NCI-H2081 (cell line): ENCODE measurements at regions not wholly inside any gene's neighbourhood (a gene's known extent, or its start where the extent isn't known, plus 50 kb on each side); places are given as distances from the start of the nearest gene placed in this dataset.
A peak's percentile ranks its signal among the peaks of the same experiment; 100 is the strongest.

Experiments
- DNase-seq, 2 experiments: peaks; one replicate each; lab custom pipeline; 2025; lab: John Stamatoyannopoulos, UW

DNA sequence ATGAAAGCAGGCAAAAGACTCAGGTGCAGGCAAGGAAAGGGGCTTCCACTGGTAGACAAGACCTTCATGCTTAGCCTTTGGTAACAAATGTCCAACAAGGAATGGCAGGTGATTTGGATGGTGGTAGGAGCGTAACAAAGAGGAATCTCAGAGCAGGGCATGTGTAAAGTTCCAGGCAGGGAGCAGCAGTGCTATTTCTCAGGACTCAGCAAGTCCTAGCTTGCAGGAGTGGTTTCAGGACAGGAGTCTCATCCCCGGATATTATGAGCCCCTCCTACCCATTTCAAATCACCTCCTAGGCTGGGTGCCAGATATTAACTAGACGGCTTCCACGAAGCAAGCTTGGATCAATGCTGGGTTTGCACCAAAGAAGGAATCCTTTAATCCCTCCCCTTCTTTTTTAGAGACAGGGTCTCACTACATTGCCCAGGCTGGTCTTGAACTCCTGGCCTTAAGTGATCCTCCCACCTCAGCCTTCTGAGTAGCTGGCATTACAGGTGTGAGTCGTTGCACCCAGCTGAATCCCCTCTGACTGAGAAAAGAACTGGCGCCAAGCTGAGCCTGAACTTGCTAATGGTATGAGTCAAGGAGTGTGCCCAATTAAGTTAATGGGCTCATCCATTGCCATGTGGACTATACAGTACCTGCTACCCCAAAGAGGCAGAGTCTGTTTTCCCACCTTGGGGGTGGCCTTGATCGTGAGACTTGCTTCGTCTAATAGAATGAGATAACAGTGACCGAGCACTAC is 190.3 kb downstream of the ARL4C start:
- DNase-seq: no peak

DNA sequence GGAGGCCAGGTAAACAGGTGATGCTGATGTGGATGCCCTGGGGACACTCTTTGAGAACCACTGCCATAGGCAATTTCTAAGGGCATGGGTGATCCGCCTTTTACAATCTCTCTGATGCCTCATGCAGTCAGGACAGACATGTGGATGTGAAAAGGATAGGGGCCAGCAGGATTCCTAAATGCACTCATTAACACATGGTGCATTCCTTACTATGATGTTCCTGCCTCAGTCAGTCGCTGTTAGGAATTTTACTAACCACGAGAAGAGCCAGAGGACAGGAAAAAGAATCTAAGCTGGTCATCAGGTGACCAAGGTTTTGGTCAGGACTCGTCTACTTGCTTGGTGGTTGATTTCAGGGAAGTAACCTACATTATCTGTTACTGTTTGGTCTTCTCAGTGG is 191.0 kb downstream of the ARL4C start:
- DNase-seq: no peak

GRCh38 chr2:234304950-234305349 is 191.9 kb downstream of the ARL4C start:
- no peak for DNase-seq

GRCh38 chr2:234302664-234302991 is 194.3 kb downstream of the ARL4C start:
- no peak for DNase-seq

DNA sequence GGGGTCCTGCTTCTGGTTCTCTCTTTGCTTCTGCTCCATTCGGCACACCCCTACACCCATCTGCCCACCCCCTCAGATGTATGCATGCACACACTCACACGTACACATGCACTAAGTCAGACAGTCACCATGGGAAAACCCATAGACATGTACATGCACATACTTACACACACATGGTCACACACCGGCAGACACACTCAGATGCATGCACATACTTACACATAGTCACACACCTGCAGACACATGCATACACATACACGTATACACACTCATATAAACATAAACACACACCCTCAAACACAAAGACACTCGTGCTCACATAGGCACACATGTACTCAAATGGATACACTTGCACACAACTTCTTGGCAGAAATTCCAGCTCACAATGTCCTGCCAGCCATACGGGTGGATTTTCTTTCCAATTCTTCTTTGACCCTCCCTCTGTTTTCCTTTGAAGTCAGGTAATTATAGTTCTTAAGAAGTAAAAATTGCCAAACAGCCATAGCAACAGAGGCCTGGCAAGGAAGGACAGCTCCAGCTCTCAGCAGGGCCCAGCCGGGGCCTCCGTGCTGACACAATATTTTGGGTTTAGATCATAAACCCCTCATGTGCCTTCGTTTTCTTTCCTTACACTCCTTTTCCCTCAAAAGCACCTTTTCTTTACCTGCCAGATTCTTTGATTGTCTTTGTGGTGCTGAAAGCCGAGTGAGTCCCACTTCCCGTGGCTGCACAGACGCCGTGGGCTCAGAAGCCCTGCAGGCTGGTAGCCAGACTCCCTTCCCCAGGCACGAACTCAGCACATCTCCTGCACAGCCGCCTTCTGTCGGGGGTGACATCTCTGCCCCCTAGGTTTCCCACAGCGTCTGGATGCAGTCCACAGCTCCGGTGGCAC is 195.7 kb downstream of the ARL4C start:
- DNase-seq: no peak

- DNase-seq: no peak
Measured at GRCh38 chr2:234300391-234300925, 196.4 kb downstream of the ARL4C start.

DNA sequence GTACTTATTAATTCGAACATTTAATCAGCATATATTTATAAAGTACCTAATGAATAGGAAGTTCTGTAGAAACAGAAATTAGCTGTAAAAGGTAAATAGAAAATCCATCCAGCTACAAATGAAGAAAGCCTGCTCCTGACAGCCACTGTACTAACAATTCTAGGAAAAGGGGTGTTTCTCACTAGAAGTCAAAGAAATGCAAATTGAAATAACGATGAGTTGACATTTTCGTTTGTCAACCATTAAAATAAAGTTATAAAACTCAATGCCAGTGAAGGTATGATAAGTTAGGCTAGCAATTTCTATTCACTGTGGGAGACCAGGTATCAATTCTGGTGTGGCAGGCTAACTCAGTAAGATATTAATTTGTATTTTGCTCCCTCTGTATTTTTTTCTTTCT is 198.0 kb downstream of the ARL4C start:
- DNase-seq: no peak

DNA sequence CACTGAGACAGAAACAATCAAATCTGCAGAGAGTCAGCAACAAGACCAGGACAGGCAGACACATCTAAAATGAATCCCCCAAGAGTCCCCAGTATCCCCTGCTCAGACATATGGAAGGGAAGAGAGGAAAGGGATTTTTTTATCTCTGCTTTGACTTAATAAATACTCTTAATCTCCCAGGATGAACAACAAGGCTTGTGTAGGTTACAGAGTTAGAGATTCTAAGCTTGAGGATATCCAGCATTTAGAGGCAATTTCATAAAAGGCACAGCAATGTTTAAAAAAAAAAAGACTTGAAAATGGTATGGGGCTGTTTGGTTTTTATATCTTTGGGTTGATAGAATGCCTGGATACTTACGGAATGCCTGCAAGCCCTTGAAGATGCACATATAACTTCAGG is 199.9 kb downstream of the ARL4C start:
- no peak for DNase-seq

- peak; percentile 68 to 82 for DNase-seq
Measured at GRCh38 chr2:234293973-234294372, 202.9 kb downstream of the ARL4C start.

DNA sequence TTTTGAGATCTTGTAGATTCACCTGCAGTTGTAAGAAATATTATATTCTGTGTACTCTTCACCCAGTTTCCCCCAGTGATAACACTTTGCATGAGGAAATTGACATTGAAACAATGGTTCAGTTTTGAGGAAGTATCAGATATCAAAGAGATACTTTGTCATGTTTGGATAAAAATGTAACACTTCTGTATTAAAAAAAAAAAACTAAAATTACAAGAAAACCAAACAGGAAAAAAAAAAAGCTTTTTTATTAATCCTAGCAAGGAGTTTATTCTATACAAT is 204.0 kb downstream of the ARL4C start:
- DNase-seq: no peak

DNA sequence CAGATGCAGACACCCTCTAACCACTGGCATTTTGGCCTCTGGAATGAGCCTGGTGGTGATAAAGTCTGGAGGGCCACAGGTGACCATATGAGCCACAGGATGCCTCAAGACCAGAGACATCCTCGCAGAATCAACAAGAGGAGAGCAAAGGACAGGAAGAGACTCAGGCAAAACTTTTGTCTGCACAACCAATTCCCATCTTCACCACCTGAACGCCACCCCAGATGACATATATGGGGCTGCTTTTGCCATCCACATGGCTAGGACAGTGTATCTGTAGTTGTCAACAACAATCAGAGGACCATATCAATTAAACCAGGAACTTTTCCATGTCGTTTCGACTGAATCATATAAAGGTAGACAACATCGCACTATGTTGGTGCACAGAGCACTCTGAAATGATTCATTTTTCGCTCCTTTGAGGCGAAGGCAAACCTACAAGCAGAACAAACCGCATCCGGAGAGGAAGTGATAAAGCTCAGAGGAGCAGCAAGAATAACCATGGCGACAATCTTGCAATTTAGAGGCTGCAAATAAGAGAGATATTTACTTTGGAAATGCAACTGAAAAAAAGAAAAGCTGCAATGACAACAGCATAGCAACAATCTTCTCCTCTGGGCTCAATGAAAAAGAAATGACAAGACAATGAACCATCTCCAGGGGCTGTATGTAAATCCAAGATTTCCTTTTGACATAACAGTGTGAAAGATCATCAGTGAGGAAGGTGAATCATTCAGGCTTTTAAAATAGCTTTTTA is 204.5 kb downstream of the ARL4C start:
- DNase-seq: peak in 1 of 2 experiments; percentile 10

GRCh38 chr2:234291765-234292204 is 205.1 kb downstream of the ARL4C start:
- peak; percentile 32 to 46 for DNase-seq

- DNase-seq: no peak
Measured at GRCh38 chr2:234290671-234291070, 206.2 kb downstream of the ARL4C start.

DNA sequence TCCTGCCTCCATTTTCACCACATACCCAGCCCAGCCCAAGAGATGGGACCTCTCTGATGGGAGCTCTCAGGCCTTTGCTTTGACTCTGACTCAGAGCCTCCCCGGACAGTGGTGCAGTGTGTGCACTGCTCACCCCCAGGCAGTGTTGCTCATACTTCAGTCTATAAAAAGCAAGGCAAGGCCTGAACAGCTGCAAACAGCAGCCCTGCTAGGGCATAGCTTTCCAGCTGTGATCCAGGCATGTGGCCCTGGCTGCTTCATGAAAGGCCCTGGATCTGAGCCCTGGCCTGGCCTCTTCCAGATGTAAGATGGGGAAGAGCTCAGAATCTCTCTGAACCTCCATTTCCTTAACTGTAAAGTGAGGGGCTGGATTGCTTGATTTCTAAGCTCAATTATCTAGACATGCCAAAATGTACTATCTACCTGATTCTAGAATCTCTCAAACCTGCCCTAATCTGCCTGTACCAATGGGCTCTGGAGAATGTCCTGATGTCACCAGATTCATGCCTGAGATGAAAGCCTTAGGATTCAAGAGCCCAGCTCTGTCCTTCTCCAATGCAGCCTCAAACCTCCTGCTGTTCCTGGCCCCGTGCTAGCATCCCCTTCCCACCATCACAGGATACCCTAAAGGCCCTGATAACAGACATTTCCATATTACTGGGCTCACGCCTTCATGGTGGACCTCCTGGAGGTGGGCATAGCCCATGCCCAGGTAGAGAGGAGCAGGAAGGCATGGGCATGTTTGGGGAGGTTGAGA is 206.9 kb downstream of the ARL4C start:
- DNase-seq: no peak

- DNase-seq: peak; percentile 64 to 71
Measured at GRCh38 chr2:234288974-234289455, 207.9 kb downstream of the ARL4C start.

GRCh38 chr2:234287650-234288049 is 209.2 kb downstream of the ARL4C start:
- DNase-seq: no peak

GRCh38 chr2:234286956-234287355 is 209.9 kb downstream of the ARL4C start:
- DNase-seq: no peak

DNA sequence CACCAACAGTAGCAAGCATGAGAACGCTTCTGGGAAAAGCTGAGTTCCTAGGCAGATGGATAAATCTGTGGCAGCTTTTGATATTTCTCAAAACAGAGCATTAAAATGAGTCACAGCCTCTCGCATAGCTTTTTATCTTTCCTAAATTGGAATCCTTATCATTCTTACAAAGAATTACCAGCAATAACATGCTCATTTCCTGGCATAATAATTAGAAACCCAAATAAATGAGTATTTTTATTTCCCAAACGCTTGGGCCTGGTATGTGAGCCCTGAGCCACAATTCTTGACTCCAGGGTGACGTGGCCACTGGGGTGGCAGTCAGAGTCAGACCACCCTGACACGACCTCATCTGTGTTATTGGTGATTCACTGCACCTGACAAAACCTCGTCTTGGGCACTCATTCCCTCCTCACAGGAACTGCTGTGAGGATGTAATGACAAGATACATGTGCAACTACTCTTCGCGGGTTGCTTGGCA is 210.7 kb downstream of the ARL4C start:
- no peak for DNase-seq

GRCh38 chr2:234285541-234285940 is 211.3 kb downstream of the ARL4C start:
- no peak for DNase-seq

DNA sequence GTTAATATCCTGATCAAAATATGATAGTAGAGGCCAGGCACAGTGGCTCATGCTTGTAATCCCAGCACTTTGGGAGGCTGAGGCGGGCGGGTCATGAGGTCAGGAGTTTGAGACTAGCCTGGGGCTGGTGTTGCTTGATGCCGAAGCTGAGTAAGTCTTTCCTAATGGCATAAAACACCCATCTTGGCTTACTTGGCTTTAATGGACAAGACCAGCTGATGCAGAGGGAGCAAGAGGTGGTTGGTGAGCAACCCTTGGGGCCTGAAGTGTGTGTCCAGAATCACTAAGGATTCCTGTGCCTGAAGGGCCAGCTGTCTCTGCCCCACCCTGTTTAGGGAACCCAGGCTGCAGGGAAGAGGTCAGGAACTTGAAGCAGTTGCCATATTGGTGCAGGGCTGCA is 217.2 kb downstream of the ARL4C start:
- DNase-seq: no peak

GRCh38 chr2:234278556-234279255 is 218.2 kb downstream of the ARL4C start:
- DNase-seq: no peak
